HCT116 (cell line): ENCODE measurements at regions not wholly inside any gene's neighbourhood (a gene's known extent, or its start where the extent isn't known, plus 50 kb on each side); places are given as distances from the start of the nearest gene placed in this dataset.

Experiments used
- ATAC-seq: fragments of 200-7000 bp; cut with Tn5 transposase; 2 replicates; pipeline ENCODE4 v1.9.1; 2020; ENCODE audit warnings: mild to moderate bottlenecking, moderate library complexity
- BruUV-seq: library from RNA; stranded (reverse); fragments of 400-500 nt; replicated peaks from 2 replicates; lab custom pipeline; 2021; lab: Mats Ljungman, UMichigan
- CTCF ChIA-PET: fragments of 300-600 bp; sonication (Branson Sonifier 250); formaldehyde crosslinking; loops from one replicate; lab custom pipeline; 2021; ENCODE audit warnings: antibody characterized with exemption; lab: Charles Lee
- POLR2A ChIA-PET: fragments of 300-600, 350-600 bp; sonication (Branson Sonifier 250); formaldehyde crosslinking; loops from one replicate; lab custom pipeline; 2021; ENCODE audit warnings: antibody characterized with exemption; lab: Charles Lee
- RAD21 ChIA-PET, 2 experiments: fragments of 300-600 bp; sonication (Branson Sonifier 250); formaldehyde crosslinking; loops; one replicate each; lab custom pipeline; 2023; ENCODE audit warnings: low total read pairs in 2 of 2; ENCODE audit not compliant: uncharacterized antibody in 2 of 2, unreplicated experiment in 2 of 2, low non-redundant PET in 1 of 2; lab: Charles Lee
- DNase-seq: peaks from one replicate; pipeline ENCODE4 v3.0.0-alpha.2; 2010; ENCODE audit warnings: low read depth, low spot score
- H2AFZ ChIP-seq: fragments of 200-600 bp; shearing (Covaris generic), sonication (generic); 2 replicates; pipeline ENCODE4 v1.6.1; 2017; ENCODE audit warnings: low read depth, mixed run types, mixed read lengths, antibody characterized with exemption, low read length; ENCODE audit not compliant: poor library complexity, severe bottlenecking
- H3K27ac ChIP-seq: 2 replicates; pipeline ENCODE4 v1.5.1; 2012; ENCODE audit warnings: low read depth, low read length
- H3K27me3 ChIP-seq: fragments of 200-600 bp; sonication (generic); 2 replicates; pipeline ENCODE4 v1.6.1; 2016; ENCODE audit warnings: mixed run types, low read length, mixed read lengths; ENCODE audit not compliant: insufficient read depth
- H3K36me3 ChIP-seq, 2 experiments: fragments of 200-500 bp in 1 of 2; fragments of 200-600 bp in 1 of 2; sonication (Bioruptor generic) in 1 of 2; sonication (generic) in 1 of 2; 2 replicates each; pipeline versions ENCODE4 v1.5.1 to v1.6.1; 2014 to 2016; ENCODE audit warnings: low read length in 2 of 2, inconsistent platforms in 1 of 2, mixed read lengths in 1 of 2, mixed run types in 1 of 2; ENCODE audit not compliant: insufficient read depth in 2 of 2, control insufficient read depth in 1 of 2
- H3K4me1 ChIP-seq, 2 experiments: fragments of 200-600 bp in 1 of 2; sonication (generic) in 1 of 2; 2 replicates each; pipeline versions ENCODE4 v1.5.1 to v1.6.1; 2012 to 2017; ENCODE audit warnings: low read length in 2 of 2, inconsistent platforms in 1 of 2, mild to moderate bottlenecking in 1 of 2, mixed read lengths in 1 of 2, mixed run types in 1 of 2, moderate library complexity in 1 of 2; ENCODE audit not compliant: insufficient read depth in 2 of 2, control insufficient read depth in 1 of 2
- H3K4me2 ChIP-seq: fragments of 200-600 bp; sonication (generic); 2 replicates; pipeline ENCODE4 v1.6.1; 2017; ENCODE audit warnings: mixed run types, low read length, mixed read lengths
- H3K4me3 ChIP-seq, 2 experiments: fragments of 200-600 bp in 1 of 2; sonication (generic) in 1 of 2; replicated peaks in 1 of 2; 2 replicates each; pipeline ENCODE4 v1.5.1; 2011 to 2016; ENCODE audit warnings: low read length in 2 of 2, control low read depth in 1 of 2, low read depth in 1 of 2, mild to moderate bottlenecking in 1 of 2, mixed read lengths in 1 of 2, mixed run types in 1 of 2
- H3K79me2 ChIP-seq: fragments of 200-600 bp; sonication (generic); 2 replicates; pipeline ENCODE4 v1.6.1; 2017; ENCODE audit warnings: mild to moderate bottlenecking, mixed run types, low read length, moderate library complexity, mixed read lengths; ENCODE audit not compliant: insufficient read depth
- H3K9ac ChIP-seq: fragments of 200-600 bp; sonication (generic); 2 replicates; pipeline ENCODE4 v1.6.1; 2016; ENCODE audit warnings: low read length, mixed read lengths
- H3K9me2 ChIP-seq: fragments of 200-600 bp; sonication (generic), shearing (Covaris generic); 2 replicates; pipeline ENCODE4 v1.6.1; 2017; ENCODE audit warnings: mixed run types, mild to moderate bottlenecking, moderate library complexity; ENCODE audit not compliant: insufficient read depth
- H3K9me3 ChIP-seq, 2 experiments: fragments of 200-500 bp in 1 of 2; fragments of 200-600 bp in 1 of 2; sonication (Bioruptor generic) in 1 of 2; sonication (generic) in 1 of 2; 2 replicates each; pipeline ENCODE4 v1.6.1; 2014 to 2017; ENCODE audit warnings: low read length in 2 of 2, mixed read lengths in 2 of 2, inconsistent platforms in 1 of 2, low read depth in 1 of 2, mild to moderate bottlenecking in 1 of 2, mixed run types in 1 of 2, moderate library complexity in 1 of 2; ENCODE audit not compliant: control insufficient read depth in 1 of 2, insufficient read depth in 1 of 2
- H4K20me1 ChIP-seq: fragments of 200-600 bp; sonication (generic), shearing (Covaris generic); 2 replicates; pipeline ENCODE4 v1.6.1; 2017; ENCODE audit warnings: mixed run types, mild to moderate bottlenecking, moderate library complexity; ENCODE audit not compliant: insufficient read depth
- ATF3 ChIP-seq: IDR thresholded peaks from 2 replicates; pipeline ENCODE4 v1.6.1; 2012
- CEBPB ChIP-seq: IDR thresholded peaks from 2 replicates; pipeline ENCODE4 v1.6.1; 2012; ENCODE audit warnings: low read depth
- CTCF ChIP-seq, 3 experiments: fragments of 200-600 bp in 1 of 3; sonication (generic) in 1 of 3; IDR thresholded peaks in 2 of 3; conservative IDR thresholded peaks in 1 of 3; 2 replicates each; pipeline ENCODE4 v1.5.1; 2012 to 2017; ENCODE audit warnings: low read depth in 2 of 3, low read length in 2 of 3, antibody characterized with exemption in 1 of 3, borderline replicate concordance in 1 of 3, control low read depth in 1 of 3, mild to moderate bottlenecking in 1 of 3, mixed read lengths in 1 of 3, mixed run types in 1 of 3, moderate library complexity in 1 of 3; ENCODE audit not compliant: insufficient read depth in 1 of 3
- EGR1 ChIP-seq: IDR thresholded peaks from 2 replicates; pipeline ENCODE4 v1.6.1; 2012; ENCODE audit warnings: low read depth
- EZH2phosphoT487 ChIP-seq: fragments of 200-600 bp; IDR thresholded peaks from 2 replicates; pipeline ENCODE4 v1.6.1; 2018; ENCODE audit warnings: antibody characterized with exemption, borderline replicate concordance
- FOSL1 ChIP-seq: IDR thresholded peaks from 2 replicates; pipeline ENCODE4 v1.6.1; 2012; ENCODE audit warnings: low read depth
- JUND ChIP-seq: IDR thresholded peaks from 2 replicates; pipeline ENCODE4 v1.6.1; 2012
- MAX ChIP-seq: IDR thresholded peaks from 2 replicates; pipeline ENCODE4 v1.6.1; 2012
- POLR2A ChIP-seq: IDR thresholded peaks from 2 replicates; pipeline ENCODE4 v1.7.0; 2011; ENCODE audit warnings: borderline replicate concordance; ENCODE audit not compliant: insufficient read depth, insufficient read length; ENCODE audit errors: extremely low read depth
- POLR2AphosphoS5 ChIP-seq: IDR thresholded peaks from 2 replicates; pipeline ENCODE4 v1.6.1; 2011; ENCODE audit warnings: mild to moderate bottlenecking, low read depth, low read length, moderate library complexity
- RAD21 ChIP-seq: IDR thresholded peaks from 2 replicates; pipeline ENCODE4 v1.6.1; 2012; ENCODE audit warnings: low read depth, mild to moderate bottlenecking
- REST ChIP-seq: IDR thresholded peaks from 2 replicates; pipeline ENCODE4 v1.6.1; 2012; ENCODE audit warnings: low read depth
- SIN3A ChIP-seq: IDR thresholded peaks from 2 replicates; pipeline ENCODE4 v1.6.1; 2012; ENCODE audit warnings: low read depth
- SP1 ChIP-seq: IDR thresholded peaks from 2 replicates; pipeline ENCODE4 v1.6.1; 2012; ENCODE audit warnings: low read depth
- SRF ChIP-seq: IDR thresholded peaks from 2 replicates; pipeline ENCODE4 v1.6.1; 2012; ENCODE audit warnings: low read depth
- TCF7L2 ChIP-seq: IDR thresholded peaks from 2 replicates; pipeline ENCODE4 v1.7.0; 2011; ENCODE audit warnings: borderline replicate concordance, inconsistent platforms; ENCODE audit not compliant: insufficient read depth, insufficient read length; ENCODE audit errors: extremely low read depth
- YY1 ChIP-seq: IDR thresholded peaks from 2 replicates; pipeline ENCODE4 v1.6.1; 2011; ENCODE audit warnings: low read length, low read depth, moderate library complexity, mild to moderate bottlenecking; ENCODE audit not compliant: insufficient replicate concordance; ENCODE audit errors: extremely low read depth
- ZFX ChIP-seq: fragments of 450-650 bp; IDR thresholded peaks from 2 replicates; pipeline ENCODE4 v1.6.1; 2017
- ZNF274 ChIP-seq: fragments of 200-500 bp; sonication (Bioruptor generic); IDR thresholded peaks from 2 replicates; pipeline ENCODE4 v1.6.1; 2014; ENCODE audit warnings: mild to moderate bottlenecking, low read depth, low read length, inconsistent platforms
- intact Hi-C: fragments of 100-400 bp; cut with micrococcal nuclease; formaldehyde crosslinking; loops from 2 replicates; pipeline ENCODE4 v1.10.0; 2022
- TF ChIP-seq, protein P1 (sequence below): IDR thresholded peaks from 2 replicates; pipeline ENCODE4 v1.6.1; 2011; ENCODE audit warnings: mild to moderate bottlenecking, low read length, moderate library complexity; ENCODE audit not compliant: insufficient replicate concordance; ENCODE audit errors: extremely low read depth

- Histone ChIP-seq H3K4me3 (no peak overlapping the region), H3K4me2 (no peak overlapping the region), H3K27ac (no peak overlapping the region), H3K27me3 (peaks cover 29% of the 10 kb centered on the region), H4K20me1 (no peaks in the 10 kb centered on the region), H3K9ac (no peak overlapping the region), H3K9me2 (no peaks in the 10 kb centered on the region), H3K9me3 (no peaks in the 10 kb centered on the region), H3K79me2 (no peaks in the 10 kb centered on the region), H3K36me3 (no peaks in the 10 kb centered on the region)
- RAD21 ChIA-PET, result no interaction called here
- intact Hi-C loops, result no loop called here
- CTCF ChIA-PET, result no interaction called here
- POLR2A ChIA-PET, result no interaction called here
- ATAC-seq, result no peak
- TF ChIP-seq EGR1 (no peak), CTCF (IDR thresholded peaks at IDR 0.05 in 2 of 3, conservative IDR thresholded peaks at IDR 0.05 in 1 of 3; ENCODE audit: borderline replicate concordance in 1 of 3, insufficient read depth in 1 of 3, low read depth in 2 of 3, low read length in 2 of 3) (no peak), FOSL1 (no peak), ATF3 (no peak), ZFX (no peak), CEBPB (no peak), SP1 (no peak), SIN3A (no peak), POLR2A (no peak), RAD21 (no peak), MAX (no peak), JUND (no peak), REST (no peak), POLR2AphosphoS5 (no peak), SRF (no peak), EZH2phosphoT487 (no peak), TCF7L2 (no peak), ZNF274 (no peak), YY1 (no peak)
- TF ChIP-seq, protein P1, sequence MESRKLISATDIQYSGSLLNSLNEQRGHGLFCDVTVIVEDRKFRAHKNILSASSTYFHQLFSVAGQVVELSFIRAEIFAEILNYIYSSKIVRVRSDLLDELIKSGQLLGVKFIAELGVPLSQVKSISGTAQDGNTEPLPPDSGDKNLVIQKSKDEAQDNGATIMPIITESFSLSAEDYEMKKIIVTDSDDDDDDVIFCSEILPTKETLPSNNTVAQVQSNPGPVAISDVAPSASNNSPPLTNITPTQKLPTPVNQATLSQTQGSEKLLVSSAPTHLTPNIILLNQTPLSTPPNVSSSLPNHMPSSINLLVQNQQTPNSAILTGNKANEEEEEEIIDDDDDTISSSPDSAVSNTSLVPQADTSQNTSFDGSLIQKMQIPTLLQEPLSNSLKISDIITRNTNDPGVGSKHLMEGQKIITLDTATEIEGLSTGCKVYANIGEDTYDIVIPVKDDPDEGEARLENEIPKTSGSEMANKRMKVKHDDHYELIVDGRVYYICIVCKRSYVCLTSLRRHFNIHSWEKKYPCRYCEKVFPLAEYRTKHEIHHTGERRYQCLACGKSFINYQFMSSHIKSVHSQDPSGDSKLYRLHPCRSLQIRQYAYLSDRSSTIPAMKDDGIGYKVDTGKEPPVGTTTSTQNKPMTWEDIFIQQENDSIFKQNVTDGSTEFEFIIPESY, result no peak
- TF ChIP-seq, all 23 proteins: peak for 0
- Histone ChIP-seq H3K4me1 (no peaks in the 10 kb centered on the region), H2AFZ (no peak overlapping the region)
- BruUV-seq, result no TSS peak
- DNase-seq, result no peak
These were observed 171.1 kb downstream of the SOD2 start for GRCh38 chr6:159521962-159522361.
